ENCODE measurements at regions not wholly inside any gene's neighbourhood (a gene's known extent, or its start where the extent isn't known, plus 50 kb on each side); places are given as distances from the start of the nearest gene placed in this dataset.

- H3K27ac ChIP-seq (ENCODE audit: control insufficient read depth, insufficient read depth) = no peak overlapping the region
- RAD21 ChIA-PET (ENCODE audit: unreplicated experiment) = no interaction called here
Observed at GRCh38 chr7:84693483-84693882, 493.4 kb downstream of the SEMA3D start.

More at GRCh38 chr7:84693483-84693882, 493.4 kb downstream of the SEMA3D start:
- H3K79me2 ChIP-seq (ENCODE audit: control insufficient read depth, insufficient read depth, low read length) = no peaks in the 10 kb centered on the region
- H3K9me3 ChIP-seq (replicated peaks; ENCODE audit: control insufficient read depth, insufficient read depth, low read length) = no peaks in the 10 kb centered on the region
- intact Hi-C loops (cut with micrococcal nuclease; ENCODE audit: unreplicated experiment) (no loop called here), in situ Hi-C loops (cut with MboI) (no loop called here)
- H4K20me1 ChIP-seq (ENCODE audit: control insufficient read depth, insufficient read depth) = no peaks in the 10 kb centered on the region
- H3K36me3 ChIP-seq (ENCODE audit: control insufficient read depth in 2 of 2, insufficient read depth in 2 of 2, low read length in 1 of 2) = no peaks in the 10 kb centered on the region
- no peaks in the 10 kb centered on the region for H3K27me3 ChIP-seq (replicated peaks in 1 of 2; ENCODE audit: control insufficient read depth in 2 of 2, insufficient read depth in 2 of 2, low read length in 1 of 2)
- 0% methylated on average over 1 of the region's 1 CpG for WGBS (ENCODE audit: insufficient coverage, insufficient replicate concordance, low lambda C conversion rate, missing lambda C conversion rate)
- H2AFZ ChIP-seq (ENCODE audit: control insufficient read depth, low read depth, low read length) = no peak overlapping the region
- no peak for ATAC-seq
- H3K4me1 ChIP-seq (ENCODE audit: control insufficient read depth, insufficient read depth, low read length) = no peaks in the 10 kb centered on the region
- ChIA-PET CTCF (no interaction called here), POLR2A (no interaction called here), SMC1A (ENCODE audit: uncharacterized antibody, unreplicated experiment) (interaction anchor here (1.3 kb wide), 1 partner anchor 15 kb away, joined by 4 read pairs; no protein-coding TSS in a partner anchor)
- no peak overlapping the region for H3K9ac ChIP-seq (ENCODE audit: control insufficient read depth, insufficient read depth, low read length)
- no peak for FAIRE-seq
- TF ChIP-seq USF2 (IDR thresholded peaks at IDR 0.05; ENCODE audit: borderline replicate concordance, low read depth, low read length) (no peak), YY1 (IDR thresholded peaks at IDR 0.05; ENCODE audit: low read depth, low read length) (no peak), FOXK2 (IDR thresholded peaks at IDR 0.05) (no peak), MXI1 (IDR thresholded peaks at IDR 0.05; ENCODE audit: low read depth, low read length) (no peak), NRF1 (conservative IDR thresholded peaks at IDR 0.05; ENCODE audit: low read depth, low read length) (no peak), E2F4 (IDR thresholded peaks at IDR 0.05; ENCODE audit: low read depth, low read length) (no peak), PAX8 (IDR thresholded peaks at IDR 0.05) (no peak), ZZZ3 (IDR thresholded peaks at IDR 0.05; ENCODE audit: control insufficient read depth, insufficient read length, low read depth) (no peak), NR2C2 (IDR thresholded peaks at IDR 0.05; ENCODE audit: borderline replicate concordance, control insufficient read depth, insufficient read length, low read depth) (no peak), PAX5 (IDR thresholded peaks at IDR 0.05; ENCODE audit: borderline replicate concordance, low read depth, low read length) (no peak), EP300 (IDR thresholded peaks at IDR 0.05; ENCODE audit: borderline replicate concordance in 1 of 2, control insufficient read depth in 1 of 2, low read depth in 2 of 2, low read length in 2 of 2) (no peak)
- DNase-seq (ENCODE audit: low read depth, low spot score) = no peak
- no TSS peak for BruUV-seq (replicated peaks)
- no peak overlapping the region for H3K4me3 ChIP-seq
- no peak overlapping the region for H3K4me2 ChIP-seq (ENCODE audit: control insufficient read depth, insufficient read depth)

All from GM12878 (cell line).